SK-N-SH (cell line): ENCODE measurements at regions not wholly inside any gene's neighbourhood (a gene's known extent, or its start where the extent isn't known, plus 50 kb on each side); places are given as distances from the start of the nearest gene placed in this dataset.

Experiments
- CTCF ChIA-PET: fragments of 300-600, 350-600 bp; formaldehyde crosslinking; extraction: SDS; loops from one replicate; lab custom pipeline; 2021; lab: Yijun Ruan, JAX
- POLR2A ChIA-PET: fragments of 350-600 bp; sonication (Branson Sonifier 250); formaldehyde crosslinking; extraction: SDS; loops from one replicate; lab custom pipeline; 2020; ENCODE audit warnings: antibody characterized with exemption, inconsistent platforms; lab: Yijun Ruan, JAX
- DNase-seq: peaks from one replicate; pipeline ENCODE4 v3.0.0; 2012
- H2AFZ ChIP-seq: fragments of 200-600 bp; sonication (generic); 2 replicates; pipeline ENCODE4 v1.8.1; 2016; ENCODE audit warnings: antibody characterized with exemption, mild to moderate bottlenecking, low read depth
- H3F3A ChIP-seq: fragments of 200-600 bp; sonication (generic); replicated peaks from 2 replicates; pipeline ENCODE3; 2016; ENCODE audit warnings: antibody characterized with exemption, mild to moderate bottlenecking; ENCODE audit not compliant: insufficient read depth
- H3K27ac ChIP-seq, 2 experiments: fragments of 200-500 bp in 1 of 2; fragments of 200-600 bp in 1 of 2; sonication (Bioruptor generic) in 1 of 2; sonication (generic), shearing (Covaris generic) in 1 of 2; 2 replicates each; pipeline versions ENCODE4 v1.5.1 to v1.6.1; 2014 to 2016; ENCODE audit warnings: low read depth in 2 of 2, inconsistent platforms in 1 of 2, low read length in 1 of 2, mild to moderate bottlenecking in 1 of 2, mixed read lengths in 1 of 2
- H3K27me3 ChIP-seq: fragments of 200-600 bp; sonication (generic), shearing (Covaris generic); 2 replicates; pipeline ENCODE4 v1.6.1; 2016; ENCODE audit warnings: mixed run types; ENCODE audit not compliant: insufficient read depth
- H3K36me3 ChIP-seq, 2 experiments: fragments of 200-500 bp in 1 of 2; fragments of 200-600 bp in 1 of 2; sonication (Bioruptor generic) in 1 of 2; sonication (generic) in 1 of 2; replicated peaks in 1 of 2; 2 replicates each; pipeline versions ENCODE3 to v1.5.1; 2014 to 2016; ENCODE audit warnings: low read length in 1 of 2, mild to moderate bottlenecking in 1 of 2; ENCODE audit not compliant: insufficient read depth in 2 of 2, control insufficient read depth in 1 of 2
- H3K4me1 ChIP-seq, 2 experiments: fragments of 200-500 bp in 1 of 2; fragments of 200-600 bp in 1 of 2; sonication (Bioruptor generic) in 1 of 2; sonication (generic), shearing (Covaris generic) in 1 of 2; 2 replicates each; pipeline versions ENCODE4 v1.5.1 to v1.6.1; 2014 to 2016; ENCODE audit warnings: low read depth in 1 of 2, low read length in 1 of 2, mixed run types in 1 of 2; ENCODE audit not compliant: insufficient read depth in 2 of 2, control insufficient read depth in 1 of 2
- H3K4me2 ChIP-seq: fragments of 200-600 bp; sonication (generic), shearing (Covaris generic); 2 replicates; pipeline ENCODE4 v1.6.1; 2017; ENCODE audit warnings: mixed run types
- H3K4me3 ChIP-seq, 2 experiments: fragments of 200-500 bp in 1 of 2; fragments of 200-600 bp in 1 of 2; sonication (Bioruptor generic) in 1 of 2; sonication (generic), shearing (Covaris generic) in 1 of 2; 2 replicates each; pipeline versions ENCODE4 v1.5.1 to v1.8.1; 2014 to 2016; ENCODE audit warnings: low read depth in 2 of 2, inconsistent platforms in 1 of 2, low read length in 1 of 2, mild to moderate bottlenecking in 1 of 2, mixed read lengths in 1 of 2, moderate library complexity in 1 of 2
- H3K79me2 ChIP-seq: fragments of 200-600 bp; sonication (generic); 2 replicates; pipeline ENCODE4 v1.8.1; 2017; ENCODE audit warnings: mild to moderate bottlenecking; ENCODE audit not compliant: insufficient read depth
- H3K9ac ChIP-seq: fragments of 200-600 bp; sonication (generic); 2 replicates; pipeline ENCODE4 v1.6.1; 2017; ENCODE audit warnings: mixed run types
- H3K9me2 ChIP-seq: fragments of 200-600 bp; sonication (generic); 2 replicates; pipeline ENCODE4 v1.6.1; 2017; ENCODE audit warnings: mixed run types
- H3K9me3 ChIP-seq: fragments of 200-600 bp; sonication (generic); 2 replicates; pipeline ENCODE4 v1.6.1; 2017; ENCODE audit warnings: mixed run types, mild to moderate bottlenecking, moderate library complexity
- H4K20me1 ChIP-seq: fragments of 200-600 bp; sonication (generic); 2 replicates; pipeline ENCODE4 v1.6.1; 2017; ENCODE audit warnings: mild to moderate bottlenecking, mixed run types; ENCODE audit not compliant: insufficient read depth
- CHD2 ChIP-seq: fragments of 150-350 bp; IDR thresholded peaks from 2 replicates; pipeline ENCODE4 v1.6.1; 2018; ENCODE audit warnings: low read length; ENCODE audit not compliant: partially characterized antibody
- FOSL2 ChIP-seq: IDR thresholded peaks from 2 replicates; pipeline ENCODE4 v1.4.0; 2012; ENCODE audit warnings: low read depth, mild to moderate bottlenecking, moderate library complexity, borderline replicate concordance
- FOXJ3 ChIP-seq: sonication (generic); formaldehyde crosslinking; IDR thresholded peaks from 2 replicates; pipeline ENCODE4 v1.5.1; 2020; ENCODE audit warnings: mild to moderate bottlenecking, missing genetic modification reagents
- FOXM1 ChIP-seq: IDR thresholded peaks from 2 replicates; pipeline ENCODE4 v1.4.0; 2012; ENCODE audit warnings: low read depth, mild to moderate bottlenecking
- GATA2 ChIP-seq: sonication (generic); formaldehyde crosslinking; IDR thresholded peaks from 2 replicates; pipeline ENCODE4 v1.5.0; 2020; ENCODE audit warnings: mild to moderate bottlenecking, missing genetic modification reagents
- JUND ChIP-seq: IDR thresholded peaks from 2 replicates; pipeline ENCODE4 v1.4.0; 2012
- MXI1 ChIP-seq: IDR thresholded peaks from 2 replicates; pipeline ENCODE4 v1.6.1; 2012; ENCODE audit warnings: mild to moderate bottlenecking, low read depth, low read length, improper control_type of control experiment
- NFIC ChIP-seq: IDR thresholded peaks from 2 replicates; pipeline ENCODE4 v1.4.0; 2012; ENCODE audit warnings: borderline replicate concordance
- RAD21 ChIP-seq: IDR thresholded peaks from 2 replicates; pipeline ENCODE4 v1.6.1; 2012; ENCODE audit warnings: mild to moderate bottlenecking, low read length
- RFX5 ChIP-seq: IDR thresholded peaks from 2 replicates; pipeline ENCODE4 v1.6.1; 2012; ENCODE audit warnings: mild to moderate bottlenecking, improper control_type of control experiment, low read length
- RXRA ChIP-seq: IDR thresholded peaks from 2 replicates; pipeline ENCODE4 v1.4.0; 2012; ENCODE audit warnings: low read depth, mild to moderate bottlenecking, borderline replicate concordance
- SIN3A ChIP-seq: IDR thresholded peaks from 2 replicates; pipeline ENCODE4 v1.6.1; 2012; ENCODE audit warnings: low read depth, mild to moderate bottlenecking, low read length, moderate library complexity, borderline replicate concordance
- TCF12 ChIP-seq: IDR thresholded peaks from 2 replicates; pipeline ENCODE4 v1.4.0; 2012
- USF1 ChIP-seq: IDR thresholded peaks from 2 replicates; pipeline ENCODE4 v1.4.0; 2012; ENCODE audit warnings: low read depth, borderline replicate concordance
- YY1 ChIP-seq: IDR thresholded peaks from 2 replicates; pipeline ENCODE4 v1.4.0; 2012; ENCODE audit warnings: low read depth, mild to moderate bottlenecking
- WGBS: methylation state at CpG from one replicate; pipeline ENCODE4 v1.1.6; 2017; ENCODE audit warnings: low lambda C conversion rate; 5-methylcytosine and 5-hydroxymethylcytosine counted together
- TF ChIP-seq, protein P1 (sequence below): IDR thresholded peaks from 2 replicates; pipeline ENCODE4 v1.6.1; 2012; ENCODE audit warnings: mild to moderate bottlenecking, low read depth, low read length, moderate library complexity
- TF ChIP-seq, protein P2 (sequence below): fragments of 150-350 bp; IDR thresholded peaks from 2 replicates; pipeline ENCODE4 v1.6.1; 2017; ENCODE audit warnings: antibody characterized with exemption, low read length, low read depth, borderline replicate concordance
- TF ChIP-seq, protein P3 (sequence below): fragments of 150-350 bp; IDR thresholded peaks from 2 replicates; pipeline ENCODE4 v1.6.1; 2016; ENCODE audit warnings: mild to moderate bottlenecking, low read depth, low read length

- Histone ChIP-seq H3K4me2 (no peak overlapping the region), H3F3A (no peaks in the 10 kb centered on the region), H3K9me3 (no peaks in the 10 kb centered on the region), H3K27ac (no peak overlapping the region), H3K79me2 (no peaks in the 10 kb centered on the region)
- WGBS, result 76% methylated on average over 4 of the region's 4 CpGs
- POLR2A ChIA-PET, result no interaction called here
- no peak for DNase-seq
- no peak for TF ChIP-seq NFIC
- no peak for TF ChIP-seq FOXJ3
- TF ChIP-seq RFX5, result no peak
- no peak for TF ChIP-seq GATA2
- TF ChIP-seq USF1, result no peak
- TF ChIP-seq SIN3A, result no peak
- TF ChIP-seq, protein P1, sequence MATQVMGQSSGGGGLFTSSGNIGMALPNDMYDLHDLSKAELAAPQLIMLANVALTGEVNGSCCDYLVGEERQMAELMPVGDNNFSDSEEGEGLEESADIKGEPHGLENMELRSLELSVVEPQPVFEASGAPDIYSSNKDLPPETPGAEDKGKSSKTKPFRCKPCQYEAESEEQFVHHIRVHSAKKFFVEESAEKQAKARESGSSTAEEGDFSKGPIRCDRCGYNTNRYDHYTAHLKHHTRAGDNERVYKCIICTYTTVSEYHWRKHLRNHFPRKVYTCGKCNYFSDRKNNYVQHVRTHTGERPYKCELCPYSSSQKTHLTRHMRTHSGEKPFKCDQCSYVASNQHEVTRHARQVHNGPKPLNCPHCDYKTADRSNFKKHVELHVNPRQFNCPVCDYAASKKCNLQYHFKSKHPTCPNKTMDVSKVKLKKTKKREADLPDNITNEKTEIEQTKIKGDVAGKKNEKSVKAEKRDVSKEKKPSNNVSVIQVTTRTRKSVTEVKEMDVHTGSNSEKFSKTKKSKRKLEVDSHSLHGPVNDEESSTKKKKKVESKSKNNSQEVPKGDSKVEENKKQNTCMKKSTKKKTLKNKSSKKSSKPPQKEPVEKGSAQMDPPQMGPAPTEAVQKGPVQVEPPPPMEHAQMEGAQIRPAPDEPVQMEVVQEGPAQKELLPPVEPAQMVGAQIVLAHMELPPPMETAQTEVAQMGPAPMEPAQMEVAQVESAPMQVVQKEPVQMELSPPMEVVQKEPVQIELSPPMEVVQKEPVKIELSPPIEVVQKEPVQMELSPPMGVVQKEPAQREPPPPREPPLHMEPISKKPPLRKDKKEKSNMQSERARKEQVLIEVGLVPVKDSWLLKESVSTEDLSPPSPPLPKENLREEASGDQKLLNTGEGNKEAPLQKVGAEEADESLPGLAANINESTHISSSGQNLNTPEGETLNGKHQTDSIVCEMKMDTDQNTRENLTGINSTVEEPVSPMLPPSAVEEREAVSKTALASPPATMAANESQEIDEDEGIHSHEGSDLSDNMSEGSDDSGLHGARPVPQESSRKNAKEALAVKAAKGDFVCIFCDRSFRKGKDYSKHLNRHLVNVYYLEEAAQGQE, result no peak
- TF ChIP-seq, protein P2, sequence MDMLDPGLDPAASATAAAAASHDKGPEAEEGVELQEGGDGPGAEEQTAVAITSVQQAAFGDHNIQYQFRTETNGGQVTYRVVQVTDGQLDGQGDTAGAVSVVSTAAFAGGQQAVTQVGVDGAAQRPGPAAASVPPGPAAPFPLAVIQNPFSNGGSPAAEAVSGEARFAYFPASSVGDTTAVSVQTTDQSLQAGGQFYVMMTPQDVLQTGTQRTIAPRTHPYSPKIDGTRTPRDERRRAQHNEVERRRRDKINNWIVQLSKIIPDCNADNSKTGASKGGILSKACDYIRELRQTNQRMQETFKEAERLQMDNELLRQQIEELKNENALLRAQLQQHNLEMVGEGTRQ, result no peak
- no peak for TF ChIP-seq JUND
- no peak for TF ChIP-seq RAD21
- TF ChIP-seq YY1, result no peak
- no peak for TF ChIP-seq CHD2
- no peak for TF ChIP-seq RXRA
- TF ChIP-seq MXI1, result no peak
- TF ChIP-seq, protein P3, sequence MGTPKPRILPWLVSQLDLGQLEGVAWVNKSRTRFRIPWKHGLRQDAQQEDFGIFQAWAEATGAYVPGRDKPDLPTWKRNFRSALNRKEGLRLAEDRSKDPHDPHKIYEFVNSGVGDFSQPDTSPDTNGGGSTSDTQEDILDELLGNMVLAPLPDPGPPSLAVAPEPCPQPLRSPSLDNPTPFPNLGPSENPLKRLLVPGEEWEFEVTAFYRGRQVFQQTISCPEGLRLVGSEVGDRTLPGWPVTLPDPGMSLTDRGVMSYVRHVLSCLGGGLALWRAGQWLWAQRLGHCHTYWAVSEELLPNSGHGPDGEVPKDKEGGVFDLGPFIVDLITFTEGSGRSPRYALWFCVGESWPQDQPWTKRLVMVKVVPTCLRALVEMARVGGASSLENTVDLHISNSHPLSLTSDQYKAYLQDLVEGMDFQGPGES, result no peak
- no peak for TF ChIP-seq TCF12
- TF ChIP-seq FOXM1, result no peak
- no peak for TF ChIP-seq FOSL2
- TF ChIP-seq, all 33 proteins: peak for 0
- H3K36me3 ChIP-seq, result no peaks in the 10 kb centered on the region
- no peak overlapping the region for H3K4me3 ChIP-seq
- no peak overlapping the region for H3K9ac ChIP-seq
- H3K4me1 ChIP-seq, result no peaks in the 10 kb centered on the region
- H3K9me2 ChIP-seq, result no peaks in the 10 kb centered on the region
- no peaks in the 10 kb centered on the region for H4K20me1 ChIP-seq
- CTCF ChIA-PET, result interaction anchor here (1.1 kb wide), 1 partner anchor 15 kb away, joined by 3 read pairs; no protein-coding TSS in a partner anchor
- no peak overlapping the region for H2AFZ ChIP-seq
- no peaks in the 10 kb centered on the region for H3K27me3 ChIP-seq
These were observed 1046.5 kb downstream of the FAT4 start for GRCh38 chr4:126361287-126361686.
